Nucleus accumbens (tissue), 56 donors: ENCODE measurements at regions not wholly inside any gene's neighbourhood (a gene's known extent, or its start where the extent isn't known, plus 50 kb on each side); places are given as distances from the start of the nearest gene placed in this dataset.

Experiments
- DNase-seq, 56 donors: peaks; one replicate each; lab custom pipeline; 2025; lab: John Stamatoyannopoulos, UW

DNA sequence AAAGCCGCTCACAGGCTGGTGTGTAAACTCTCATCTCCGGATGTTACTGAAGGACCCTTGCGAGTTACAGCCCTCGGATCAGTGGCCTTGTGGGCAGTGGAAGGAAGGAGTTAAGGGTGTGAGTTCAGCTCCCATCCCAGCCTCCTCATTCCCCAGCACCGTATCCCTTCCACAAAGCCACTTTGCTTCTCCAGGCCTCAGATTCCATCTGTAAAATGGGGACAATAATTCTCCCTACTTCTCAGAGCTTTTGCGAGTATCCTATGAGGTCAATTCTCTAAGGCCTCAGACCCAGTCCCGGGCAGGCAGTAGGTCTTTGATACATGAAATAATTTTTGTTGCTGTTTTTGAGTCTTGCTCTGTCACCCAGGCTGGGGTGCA is 141.3 kb downstream of the C9orf50 start:
- no peak for DNase-seq

DNA sequence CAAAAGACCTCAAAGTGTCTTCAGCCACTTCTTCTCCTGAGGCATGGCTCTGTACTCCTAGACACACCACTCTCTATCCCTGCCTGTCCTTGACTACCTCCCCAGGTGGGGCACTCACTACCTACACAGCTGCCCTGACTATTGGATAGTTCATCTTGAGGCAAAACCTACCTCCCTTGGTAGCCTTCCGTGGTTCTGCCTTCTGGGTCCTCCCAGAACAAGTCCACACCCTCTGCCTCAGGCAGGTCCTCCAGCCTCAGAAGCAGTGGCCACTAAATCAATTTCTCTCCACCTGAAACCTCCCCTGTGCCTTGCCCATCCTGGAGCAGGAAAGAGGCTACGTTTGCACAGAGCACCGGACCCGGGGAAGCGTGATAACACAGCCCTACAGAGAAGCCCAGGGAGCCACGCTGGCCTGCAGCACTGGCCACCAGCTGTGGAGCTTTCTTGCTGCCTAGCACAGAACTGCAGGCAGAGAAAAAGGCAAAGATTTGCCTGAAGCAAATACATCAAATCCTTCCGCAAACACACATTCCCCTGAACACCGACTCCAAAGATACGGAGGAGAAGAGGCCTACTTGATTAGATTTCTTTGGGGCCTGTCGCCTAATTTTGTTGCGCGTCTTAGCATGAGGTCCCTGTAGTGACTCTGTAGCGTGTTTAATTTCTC is 141.8 kb downstream of the C9orf50 start:
- no peak for DNase-seq

DNA sequence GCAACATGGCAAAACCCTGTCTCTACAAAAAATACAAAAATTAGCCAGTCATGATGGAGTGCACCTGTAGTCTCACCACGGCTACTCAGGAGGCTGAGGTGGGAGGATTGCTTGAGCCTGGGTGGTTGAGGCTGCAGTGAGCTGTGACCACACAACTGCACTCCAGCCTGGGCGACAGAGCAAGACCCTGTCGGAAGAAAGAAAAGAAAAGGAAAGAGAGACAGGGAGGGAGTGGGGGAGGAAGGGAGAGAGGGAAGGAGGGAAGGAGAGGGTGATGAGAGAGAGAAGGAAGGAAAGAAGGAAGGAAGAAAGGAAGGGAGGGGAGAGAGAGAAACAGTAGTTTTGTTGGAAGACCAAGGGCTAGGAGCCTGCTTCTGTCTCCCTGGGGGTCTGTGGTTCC is 142.4 kb downstream of the C9orf50 start:
- DNase-seq = no peak

DNA sequence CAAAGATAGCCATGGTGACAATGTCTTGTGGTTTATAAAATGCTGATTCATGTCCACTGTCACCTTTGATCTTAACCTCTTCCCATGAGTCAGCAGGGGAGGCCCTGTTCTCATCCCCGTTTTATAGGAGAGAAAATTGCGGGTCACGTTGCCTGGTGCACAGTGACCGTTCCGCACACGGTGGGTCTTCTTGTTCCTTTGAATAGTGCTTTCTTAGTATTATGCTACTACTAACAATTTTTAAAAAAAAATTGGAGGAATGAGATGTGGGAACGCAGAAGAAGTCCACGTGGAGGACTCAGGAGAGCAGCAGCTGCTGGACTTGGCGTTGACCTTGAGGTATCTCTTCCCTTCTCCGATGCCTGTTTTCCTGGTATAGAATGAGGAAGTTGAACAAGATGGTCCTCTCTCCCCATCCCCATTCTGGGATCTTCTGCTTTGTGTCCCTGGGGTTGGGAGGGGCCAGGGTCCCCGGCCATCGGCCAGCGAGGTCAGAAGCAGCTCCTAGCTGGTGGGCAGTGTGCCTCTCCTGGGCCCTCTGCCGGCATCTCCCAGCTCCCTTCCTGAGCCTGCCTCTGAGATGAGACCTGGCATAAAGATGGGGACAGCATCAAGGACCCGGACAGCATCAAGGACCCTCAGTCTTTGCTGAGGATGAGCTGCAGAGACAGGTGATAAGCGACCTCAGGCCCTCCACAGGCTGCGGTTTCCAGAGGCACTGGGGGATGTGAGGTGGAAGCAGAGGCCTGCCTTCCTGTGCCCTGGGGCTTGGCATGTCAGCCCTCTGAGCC is 143.9 kb downstream of the C9orf50 start:
- DNase-seq = peak in 1 of 56 donors; percentile 18

DNA sequence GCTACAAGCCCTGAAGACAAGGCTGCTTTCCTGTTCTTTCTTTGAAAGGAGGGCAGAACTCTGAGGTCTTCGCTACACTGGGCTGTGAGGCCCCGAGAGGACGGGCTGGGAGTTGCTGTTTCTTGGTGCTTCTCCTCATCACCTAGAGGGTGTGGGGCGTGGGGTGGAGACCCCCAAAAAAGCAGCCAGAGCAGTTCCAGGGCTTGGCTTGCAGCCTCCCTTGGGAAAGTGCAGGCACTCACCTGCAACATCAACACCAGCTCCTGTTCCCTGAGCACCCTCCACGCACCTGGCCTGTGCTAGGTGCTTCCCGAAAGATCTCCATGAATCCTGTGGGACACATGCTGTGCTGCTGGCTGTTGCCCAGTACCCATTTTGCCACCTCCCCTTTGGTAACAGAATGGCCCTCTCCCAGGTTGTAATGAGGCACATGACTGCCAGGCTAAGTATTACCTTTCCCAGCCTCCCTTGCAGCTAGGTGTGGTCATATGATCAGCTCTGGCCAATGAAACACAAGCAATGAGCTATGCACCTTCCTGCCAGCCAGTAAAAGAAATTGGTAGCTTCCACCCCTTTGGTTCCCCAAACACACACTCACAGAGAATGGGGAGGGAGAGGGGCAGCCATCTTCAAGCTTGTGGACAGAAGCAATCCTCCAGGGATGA is 146.0 kb downstream of the C9orf50 start:
- DNase-seq = no peak

DNA sequence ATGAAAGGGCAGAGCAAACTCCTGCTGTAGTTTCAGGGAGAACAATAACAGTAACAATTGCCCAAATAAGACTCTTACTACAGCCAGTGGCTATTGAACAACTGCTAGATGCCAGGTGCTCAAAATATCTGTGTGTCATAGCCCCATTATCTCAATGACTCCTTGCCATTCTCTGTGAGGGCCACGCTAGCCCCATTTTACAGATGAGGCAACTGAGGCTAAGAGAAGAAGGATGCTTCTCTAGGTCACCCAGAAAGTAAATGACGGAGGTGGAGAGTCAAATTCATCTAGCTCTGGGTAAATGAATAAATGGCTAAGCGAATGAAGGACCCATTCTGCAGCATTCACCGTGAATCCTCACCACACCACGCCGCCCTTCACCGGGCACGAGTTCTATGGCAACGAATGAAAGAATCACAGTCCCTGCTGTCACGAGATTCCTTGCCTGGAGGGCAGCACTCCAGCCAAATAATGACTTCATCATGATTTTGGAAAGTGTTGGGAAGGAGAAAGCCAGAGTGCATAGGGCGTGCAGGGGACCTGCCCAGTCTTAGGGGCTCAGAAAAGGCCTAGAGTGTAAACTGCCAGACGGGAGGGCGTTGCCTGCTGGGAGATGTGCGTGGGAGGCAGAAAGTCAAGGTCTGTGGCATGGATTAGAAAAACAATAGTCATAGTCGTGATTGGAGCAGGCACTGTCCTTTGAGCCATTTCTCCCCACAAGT is 147.2 kb downstream of the C9orf50 start:
- DNase-seq = peak in 2 of 56 donors; percentile 11 to 18

DNA sequence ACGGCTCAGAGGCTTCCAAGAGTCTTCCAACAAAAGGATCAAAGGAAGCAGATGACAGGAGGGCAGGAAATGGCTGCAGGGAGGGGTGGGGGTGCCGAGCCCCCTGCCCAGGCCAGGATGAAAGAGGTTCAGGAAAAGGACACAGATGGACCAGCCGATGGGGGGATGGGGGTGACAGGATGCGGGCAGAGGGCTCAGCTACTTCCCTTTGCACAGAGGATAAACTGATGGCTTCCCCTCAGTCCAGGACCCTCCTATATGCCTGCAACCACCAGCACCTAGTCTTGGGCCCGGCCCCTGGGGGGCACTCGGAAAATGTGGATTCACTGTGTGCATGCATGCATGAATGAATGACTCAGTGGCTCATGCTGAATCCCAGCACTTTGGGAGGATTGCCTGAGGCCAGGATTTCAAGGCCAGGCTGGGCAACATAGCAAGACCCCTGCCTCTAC is 148.2 kb downstream of the C9orf50 start:
- no peak for DNase-seq

DNA sequence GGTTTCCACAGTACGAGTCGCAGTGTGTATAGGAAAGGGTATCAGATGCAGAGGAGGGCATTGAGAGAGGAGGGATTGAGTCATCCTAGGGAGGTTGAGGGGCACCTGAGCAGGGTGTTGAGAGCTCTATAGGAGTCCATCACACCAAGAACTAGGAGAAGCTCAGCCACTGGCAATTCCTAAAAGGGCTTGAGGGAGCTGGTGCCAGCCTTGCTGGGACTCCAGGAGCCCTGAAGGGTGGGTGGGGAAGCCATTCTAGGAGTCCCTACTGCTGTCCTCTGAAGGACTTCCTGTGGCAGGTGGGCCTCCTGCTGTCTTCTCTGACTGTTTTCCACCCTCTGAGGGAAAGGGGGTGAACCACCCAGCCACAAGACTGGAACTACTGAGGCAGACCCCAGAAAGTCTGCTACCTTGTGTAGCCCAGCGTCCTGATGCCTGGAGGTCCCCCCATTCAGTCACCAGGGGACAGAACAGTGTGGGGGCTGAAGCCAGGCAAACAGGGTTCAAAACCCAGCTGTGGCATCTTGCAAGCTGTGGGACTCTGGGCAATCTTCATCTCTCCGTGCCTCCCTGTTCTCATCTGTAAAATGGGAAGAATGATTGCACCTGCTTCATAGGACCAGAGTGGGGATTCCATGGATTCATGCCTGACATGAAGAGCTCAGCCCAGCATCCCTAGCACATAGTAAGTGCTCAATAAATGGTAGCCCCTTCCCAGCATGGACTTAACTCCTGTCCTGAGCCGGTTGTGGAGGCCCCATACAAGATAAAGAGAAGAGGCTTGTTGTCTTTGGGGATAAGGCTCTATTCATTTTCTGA is 149.5 kb downstream of the C9orf50 start:
- no peak for DNase-seq

DNA sequence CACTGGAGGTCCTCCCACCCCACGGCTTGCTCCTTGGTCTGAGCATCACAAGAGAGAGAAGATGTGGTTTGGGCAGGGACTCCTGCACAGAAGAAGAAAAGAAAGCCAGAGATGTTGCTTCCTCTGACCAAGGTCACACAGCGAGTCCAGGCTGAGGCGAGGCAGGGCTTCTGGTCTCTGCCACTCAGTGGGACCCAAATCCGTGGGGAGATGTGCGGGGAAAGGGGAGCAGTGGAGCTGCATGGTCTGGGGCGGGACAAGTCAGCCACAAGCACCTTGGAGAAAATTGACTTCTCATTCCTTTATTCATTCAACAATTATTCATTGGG is 150.9 kb downstream of the C9orf50 start:
- DNase-seq = no peak

DNA sequence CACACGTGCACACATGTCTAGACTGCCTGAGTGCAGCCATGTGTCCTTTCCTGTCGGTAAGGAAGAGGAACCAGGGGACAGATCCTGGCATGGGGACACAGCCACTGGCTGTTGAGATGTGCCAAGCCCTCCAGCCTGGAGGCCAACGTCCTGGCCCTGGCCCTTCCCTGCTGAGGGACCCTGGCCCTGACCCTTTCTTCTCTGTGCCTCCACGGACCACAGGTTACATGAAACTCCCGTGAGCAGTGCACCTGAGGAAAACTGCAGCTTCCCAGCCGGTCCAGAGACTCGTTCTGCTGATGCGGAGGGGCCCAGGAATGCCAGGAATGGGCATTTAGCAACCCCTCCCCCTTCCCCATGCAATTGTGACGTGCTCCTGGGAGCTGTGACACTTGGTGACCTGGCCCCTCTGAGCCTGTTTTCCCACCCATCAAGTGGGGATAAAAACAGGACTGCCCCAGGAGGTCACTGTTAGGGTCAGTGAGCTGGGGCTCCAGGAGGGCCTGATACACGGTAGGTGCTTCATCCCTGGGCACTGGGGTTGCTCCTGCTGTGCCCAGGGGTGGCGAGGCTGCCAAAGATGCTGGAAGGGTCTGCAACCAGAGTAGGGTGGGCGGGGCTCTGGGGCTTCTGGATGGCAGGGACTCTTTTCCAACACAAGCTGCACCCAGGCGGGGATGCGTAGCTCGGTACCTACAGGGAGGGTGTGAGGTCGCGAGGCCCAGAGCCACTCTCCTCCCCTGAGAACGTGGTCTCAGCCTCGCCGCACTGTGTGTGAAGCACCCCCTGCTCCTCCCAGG is 151.5 kb downstream of the C9orf50 start:
- no peak for DNase-seq

DNA sequence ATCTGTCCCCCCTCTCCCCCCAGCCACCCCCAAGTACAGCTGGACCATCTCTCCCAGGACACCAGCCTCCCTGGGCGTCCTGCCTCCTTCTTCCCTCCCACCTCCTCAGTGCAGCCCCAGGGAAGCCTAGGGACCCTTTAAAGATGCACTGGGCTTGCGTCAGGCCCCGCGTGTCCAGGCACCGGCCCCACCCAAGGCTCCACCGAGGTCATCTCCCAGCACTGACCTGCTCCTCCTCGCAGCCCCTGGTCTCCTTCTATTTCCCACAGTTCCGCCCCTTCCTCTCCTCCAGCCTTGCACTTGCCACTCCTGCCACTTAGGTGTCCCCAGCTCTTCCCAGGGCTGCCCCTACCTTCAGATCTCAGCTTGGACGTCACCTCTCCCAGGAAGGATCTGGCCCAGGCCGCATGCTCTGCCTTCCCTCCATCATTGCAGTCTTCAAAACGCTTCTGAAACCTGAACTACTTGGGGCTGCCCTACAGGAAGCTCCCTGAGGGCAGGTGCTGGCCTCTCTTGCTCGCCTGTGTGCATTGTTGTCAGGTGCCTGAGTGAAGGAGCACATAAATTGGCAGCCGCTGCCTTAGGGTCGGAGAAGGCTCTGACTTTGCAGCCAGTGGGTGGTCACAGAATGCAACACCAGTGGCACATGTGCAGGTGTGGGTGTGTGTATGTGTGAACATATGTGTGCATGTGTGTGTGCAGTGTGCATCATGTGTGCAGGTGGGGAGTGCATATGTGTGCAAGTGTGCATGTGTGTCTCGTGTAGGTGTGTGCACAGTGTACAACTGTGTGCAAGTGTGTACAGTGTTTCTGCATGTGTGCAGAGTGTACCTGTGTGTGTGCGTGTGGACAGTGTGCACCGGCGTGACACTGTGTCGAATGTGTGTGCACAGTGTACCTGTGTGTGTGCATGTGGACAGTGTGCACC is 152.9 kb downstream of the C9orf50 start:
- no peak for DNase-seq

DNA sequence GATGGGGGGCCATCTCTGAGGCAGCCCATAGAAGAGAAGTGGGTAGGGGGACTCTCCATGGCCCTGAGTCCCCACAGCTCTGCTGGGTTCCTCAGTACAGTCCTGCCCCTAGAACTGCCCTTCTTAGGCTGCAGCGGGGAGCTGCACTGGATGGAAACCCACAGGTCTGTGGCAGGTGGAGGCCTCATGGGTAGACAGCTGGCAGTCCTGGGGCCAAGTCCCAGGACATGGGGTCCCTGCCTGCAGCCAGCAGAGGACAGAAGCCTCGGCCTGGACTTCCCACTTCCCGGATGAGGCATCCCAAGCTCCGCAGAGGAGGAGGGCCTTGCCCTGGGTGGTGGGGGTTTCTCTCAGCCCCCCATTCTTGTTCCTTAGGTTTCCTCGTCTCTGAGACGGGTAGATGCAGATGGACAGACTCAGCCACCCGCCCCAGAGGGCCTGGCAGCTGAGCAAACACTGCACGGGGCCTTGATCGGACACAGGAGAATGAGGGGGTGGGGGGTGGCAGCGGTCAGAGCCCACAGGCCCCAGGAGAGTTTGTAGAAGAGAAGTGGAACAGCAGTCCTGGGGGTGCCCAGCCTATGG is 153.8 kb downstream of the C9orf50 start:
- DNase-seq = no peak

DNA sequence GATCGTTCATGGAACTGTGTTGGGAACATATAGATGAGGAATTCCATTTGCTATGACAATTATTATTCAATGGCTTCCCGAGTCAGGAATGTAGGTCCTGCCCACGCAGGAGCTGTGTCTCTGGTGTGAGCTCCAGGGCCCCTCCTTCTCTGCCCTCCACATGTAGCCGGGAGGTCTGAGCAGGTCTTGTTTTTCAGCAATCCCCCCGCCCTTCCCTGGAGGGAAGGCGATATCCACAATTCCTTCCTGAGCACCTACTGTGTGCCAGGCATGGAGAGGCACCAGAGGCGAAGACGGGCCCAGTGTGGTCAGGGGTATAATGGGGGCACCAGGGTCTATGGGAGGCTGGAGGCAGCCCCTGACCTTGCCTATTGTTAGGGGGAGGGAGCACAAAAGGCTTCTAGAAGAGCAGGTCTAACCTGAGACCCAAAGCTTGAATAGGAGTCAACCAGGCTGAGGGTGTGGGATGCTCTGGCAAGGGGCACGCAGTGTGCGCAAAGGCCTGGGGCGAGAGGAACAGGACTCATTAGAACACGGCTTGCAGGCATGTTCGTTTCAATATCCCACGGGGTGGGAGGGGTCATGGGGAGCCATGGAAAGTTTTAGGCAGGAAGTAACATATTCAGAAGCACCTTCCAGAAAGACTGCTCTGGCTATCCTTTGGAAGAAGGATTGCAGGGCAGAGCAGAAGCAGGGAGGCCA is 154.9 kb downstream of the C9orf50 start:
- DNase-seq = no peak

DNA sequence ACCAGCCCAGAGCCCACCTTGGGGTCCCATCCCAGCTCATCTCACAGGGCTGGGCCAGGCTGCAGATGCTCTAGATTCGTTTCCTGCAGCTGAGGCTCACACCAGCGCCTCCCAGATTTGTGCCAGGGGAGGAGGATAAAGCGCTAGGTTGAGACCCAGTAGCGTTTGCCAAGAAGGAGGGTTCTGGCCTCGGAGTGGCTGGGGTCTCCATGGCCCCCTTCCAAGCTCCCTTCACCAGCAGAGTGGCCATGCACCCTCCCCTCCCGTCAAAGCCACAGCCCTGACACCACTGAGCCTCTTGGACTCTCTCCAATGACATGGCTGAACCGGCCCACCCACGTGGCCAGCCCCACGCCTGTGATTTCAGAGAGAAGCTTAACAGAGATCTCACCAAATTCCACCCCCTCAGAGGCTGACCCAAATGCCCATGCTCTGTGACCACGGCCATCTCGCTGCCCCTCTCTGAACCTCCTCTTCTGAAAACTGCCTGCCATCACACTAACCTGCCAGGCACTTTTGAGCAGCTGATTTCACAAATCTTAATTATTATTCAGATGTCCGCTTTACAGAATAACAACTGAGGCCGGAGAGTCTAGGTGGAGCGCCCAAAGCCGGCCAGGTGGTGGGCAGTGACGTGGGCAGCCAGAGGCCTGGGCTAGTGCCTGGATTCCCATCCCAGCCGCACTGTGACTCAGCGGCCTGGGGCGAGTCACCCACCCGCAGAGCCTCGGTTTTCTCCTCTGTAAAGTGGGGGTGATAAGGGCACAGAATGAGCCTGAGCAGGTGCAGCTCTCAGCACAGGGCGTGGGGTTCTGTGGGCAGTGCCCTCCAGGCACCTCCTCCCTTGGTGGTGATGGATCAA is 155.7 kb downstream of the C9orf50 start:
- peak in 2 of 56 donors; percentile 23 to 39 for DNase-seq

DNA sequence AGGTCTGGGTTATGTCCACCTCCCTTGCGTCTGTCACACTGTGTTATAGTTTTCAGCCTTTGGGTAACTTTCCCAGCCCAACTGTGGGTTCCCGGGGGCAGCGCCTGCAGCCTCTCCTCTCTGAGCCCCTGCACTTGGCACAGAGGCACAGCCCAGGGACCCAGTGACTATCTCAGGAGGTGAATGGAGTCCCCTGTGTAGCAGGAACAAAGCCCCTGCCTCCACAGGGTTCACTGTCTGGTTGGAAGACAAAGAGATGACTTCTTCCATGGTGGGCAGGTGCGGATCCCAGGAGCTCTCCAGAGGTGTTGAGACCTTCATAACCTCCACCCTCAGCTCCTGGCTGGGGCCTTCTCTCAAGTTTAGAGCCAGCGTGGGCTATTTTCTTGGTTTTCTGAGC is 156.9 kb downstream of the C9orf50 start:
- no peak for DNase-seq

DNA sequence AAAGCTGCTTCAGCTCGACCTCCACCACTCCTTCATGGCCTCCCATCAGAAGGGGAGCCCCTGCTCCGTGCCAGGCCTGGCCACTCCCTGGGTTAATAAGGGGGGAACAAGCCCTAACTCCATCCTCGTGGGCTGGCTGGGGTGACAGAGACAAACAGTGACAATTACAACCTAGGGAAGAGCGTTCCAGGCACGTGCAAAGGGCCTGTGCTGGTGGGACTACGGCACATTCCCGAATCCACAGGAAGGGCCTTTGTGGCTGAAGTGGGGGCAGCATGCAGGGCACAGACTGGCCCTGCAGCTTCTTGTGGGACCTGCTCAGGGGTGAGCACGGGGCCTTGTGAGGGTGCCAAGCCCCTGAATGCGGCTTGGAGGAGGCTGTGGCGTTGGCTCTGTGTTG is 157.4 kb downstream of the C9orf50 start:
- DNase-seq = no peak
